Raji (cell line): ENCODE measurements at regions not wholly inside any gene's neighbourhood (a gene's known extent, or its start where the extent isn't known, plus 50 kb on each side); places are given as distances from the start of the nearest gene placed in this dataset.

Source experiments
- POLR2A ChIP-seq: IDR thresholded peaks from 2 replicates; pipeline ENCODE4 v1.6.1; 2011; ENCODE audit warnings: low read depth, low read length, control low read depth; ENCODE audit not compliant: insufficient read depth

DNA sequence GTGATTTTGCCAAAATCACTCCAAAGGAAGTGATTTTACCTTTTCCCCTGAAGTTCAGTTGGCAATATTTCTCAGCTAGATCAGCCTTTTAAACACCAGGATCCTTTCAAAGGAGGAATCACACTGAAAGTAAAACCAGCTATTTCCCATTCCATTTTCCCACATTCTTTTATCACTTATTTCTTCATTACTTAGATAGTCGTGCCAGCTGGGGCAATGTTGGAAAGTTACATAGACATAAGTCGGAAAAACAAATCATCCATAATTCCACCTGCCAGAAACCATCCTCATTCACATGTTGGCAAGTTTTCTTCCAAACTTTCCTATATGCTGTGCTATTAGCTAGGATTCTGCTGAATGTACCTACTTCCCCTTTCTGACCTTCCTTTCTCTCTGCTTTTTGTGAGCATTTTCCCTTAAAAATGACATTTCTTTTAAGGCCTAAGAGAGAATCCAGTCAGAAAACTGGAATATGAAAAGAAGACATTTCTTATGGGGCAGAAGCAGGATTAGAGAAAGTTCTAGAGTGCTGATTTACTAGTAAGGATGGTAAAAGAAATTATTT is 170.0 kb upstream of the STK17B start:
- no peak for TF ChIP-seq POLR2A

DNA sequence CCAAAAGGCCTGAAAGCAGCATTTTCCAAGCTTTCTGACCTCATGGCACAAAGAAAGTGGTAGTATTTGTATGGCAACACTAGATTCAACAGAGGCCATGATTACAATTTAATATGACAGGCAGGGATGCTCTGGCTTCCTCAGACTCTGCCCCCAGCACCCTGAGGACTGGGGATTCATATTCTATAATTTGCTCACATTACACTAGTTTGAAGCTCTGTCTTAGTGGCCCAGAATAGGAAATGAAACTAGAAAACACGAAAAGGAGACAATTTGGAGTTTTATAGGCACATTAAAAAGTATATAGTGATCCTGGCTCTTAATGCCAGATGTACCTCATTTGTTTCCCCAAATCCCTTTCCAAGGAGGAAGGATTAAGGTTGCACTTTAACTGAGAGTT is 173.0 kb upstream of the STK17B start:
- no peak for TF ChIP-seq POLR2A

DNA sequence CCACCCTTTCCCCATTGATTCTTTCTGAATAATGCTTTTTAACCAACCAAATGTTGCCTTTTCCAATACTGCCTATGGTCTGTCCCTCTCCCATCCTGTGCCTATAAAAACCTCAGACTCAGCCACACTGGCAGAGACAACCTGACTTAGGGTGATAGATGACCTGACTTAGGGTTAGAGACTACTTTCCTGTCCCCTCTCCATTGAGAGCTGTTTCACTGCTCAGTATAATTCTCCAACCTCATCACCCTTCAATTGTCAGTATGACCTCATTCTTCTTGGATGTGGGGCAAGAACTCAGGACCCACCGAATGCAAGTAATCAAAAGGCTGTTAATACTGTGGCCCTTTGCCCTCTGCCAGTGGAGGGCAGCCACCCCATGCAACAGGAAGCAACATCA is 182.3 kb upstream of the STK17B start:
- TF ChIP-seq POLR2A: no peak

DNA sequence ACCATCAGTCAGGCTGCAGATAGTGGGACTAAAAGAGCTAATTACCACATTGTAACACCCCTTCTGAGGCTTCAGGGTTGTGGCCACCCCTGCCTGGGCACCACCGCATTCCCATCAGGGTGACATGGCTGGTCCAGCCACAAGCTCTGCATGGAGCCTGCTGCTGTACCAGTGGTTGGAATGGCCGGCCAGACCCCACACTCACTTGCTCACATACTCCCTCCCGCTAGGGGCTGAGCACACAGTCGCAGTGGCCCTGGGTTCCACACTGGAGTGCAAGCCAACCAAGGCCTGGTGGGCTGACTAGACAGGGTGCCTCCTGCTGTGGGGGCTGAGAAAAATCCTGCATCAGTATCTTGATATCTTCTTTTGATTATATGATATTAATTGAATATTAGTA is 182.8 kb upstream of the STK17B start:
- TF ChIP-seq POLR2A: no peak

DNA sequence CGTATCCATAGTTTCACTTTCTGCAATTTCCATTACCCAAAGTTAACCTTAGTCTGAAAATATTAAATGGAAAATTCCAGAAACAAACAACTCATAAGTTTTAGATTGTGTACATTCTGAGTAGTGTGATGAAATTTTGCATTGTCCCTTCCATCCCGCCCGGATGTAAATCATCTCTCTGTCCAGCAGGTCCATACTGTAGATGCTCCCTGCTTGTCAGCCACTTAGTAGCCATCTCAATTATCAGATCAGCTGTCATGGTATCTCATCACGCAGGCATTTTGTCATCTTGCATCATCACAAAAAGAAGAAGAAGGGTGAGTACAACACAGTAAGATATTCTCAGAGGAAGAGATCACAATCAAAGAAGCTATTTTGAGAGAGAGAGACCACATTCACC is 185.0 kb upstream of the STK17B start:
- no peak for TF ChIP-seq POLR2A

DNA sequence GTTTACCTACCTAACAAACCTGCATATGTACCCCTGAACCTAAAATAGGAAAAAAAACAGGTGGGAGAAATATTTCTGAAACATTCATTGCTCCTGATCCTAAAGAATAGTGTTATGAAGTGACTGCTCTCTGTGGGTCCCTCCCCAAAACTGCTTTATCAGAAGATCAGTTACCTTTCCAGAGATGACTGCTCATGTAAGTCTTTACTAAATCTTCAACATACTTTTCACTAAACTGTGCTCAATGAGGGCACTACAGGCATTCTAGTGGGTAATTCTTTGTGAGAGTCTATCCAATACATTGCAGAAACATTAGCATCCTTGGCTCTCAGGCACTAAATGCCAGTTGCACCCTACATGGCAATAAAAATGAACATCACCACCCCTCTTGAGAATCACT is 189.3 kb upstream of the STK17B start:
- TF ChIP-seq POLR2A: no peak

DNA sequence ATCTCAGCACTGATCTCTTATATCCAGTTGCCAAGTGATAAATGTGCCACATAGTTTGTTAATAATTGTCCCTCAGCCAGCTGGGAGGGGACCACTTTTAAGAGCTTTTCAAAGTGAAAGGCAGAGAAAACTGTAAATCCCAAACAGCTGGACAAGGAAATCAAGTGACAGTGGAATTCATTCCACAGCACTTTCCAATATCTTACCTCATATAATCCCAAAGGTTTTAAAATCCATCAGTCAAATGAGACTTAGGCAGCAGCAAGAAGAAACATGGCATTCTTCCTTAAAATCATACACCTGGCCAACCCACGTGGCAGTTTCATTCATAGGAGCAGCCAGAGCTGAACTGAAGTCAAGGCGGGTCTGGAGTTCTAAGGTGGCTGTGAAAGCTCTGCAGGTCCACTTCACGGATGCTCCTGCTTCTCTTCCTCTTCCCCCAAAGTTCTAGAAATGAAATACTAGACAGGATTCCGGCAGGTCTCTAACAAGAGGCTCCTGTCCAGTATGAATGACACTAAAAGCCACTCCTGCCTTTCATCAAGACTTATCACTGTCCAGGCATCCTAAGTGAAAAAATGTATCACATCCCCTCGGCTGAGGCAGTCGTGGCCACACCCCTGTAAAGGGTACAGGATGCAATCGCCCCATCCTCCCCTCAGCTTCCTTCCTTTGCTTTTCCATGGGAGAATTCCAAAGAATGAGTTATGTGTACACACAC is 190.4 kb upstream of the STK17B start:
- TF ChIP-seq POLR2A: no peak

DNA sequence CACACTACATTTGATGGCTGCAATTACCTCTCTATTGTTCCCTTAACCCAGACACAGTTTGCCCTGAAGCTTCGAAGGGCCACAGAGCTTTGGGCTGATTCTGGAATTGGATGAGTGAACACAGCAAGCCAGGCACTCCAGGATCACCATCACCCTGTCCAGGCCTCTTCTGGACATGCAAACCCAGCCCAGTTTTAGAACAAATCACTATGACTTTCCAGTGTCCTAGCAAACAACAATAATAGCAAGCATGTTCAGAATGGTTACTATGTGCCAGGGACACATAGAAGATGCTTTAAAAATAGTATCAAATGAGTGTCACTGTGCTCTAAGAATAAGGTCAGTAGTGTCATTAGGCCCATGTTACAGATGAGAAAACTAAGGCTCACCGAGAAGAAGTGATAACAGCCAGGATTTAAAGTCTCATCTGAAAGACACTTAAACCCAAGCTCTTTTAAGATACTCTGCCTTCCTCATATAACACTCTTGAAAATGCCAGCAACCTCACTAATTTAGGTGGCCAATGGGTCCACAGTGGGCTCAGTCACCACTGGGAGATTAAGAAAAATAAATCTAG is 191.7 kb upstream of the STK17B start:
- no peak for TF ChIP-seq POLR2A

DNA sequence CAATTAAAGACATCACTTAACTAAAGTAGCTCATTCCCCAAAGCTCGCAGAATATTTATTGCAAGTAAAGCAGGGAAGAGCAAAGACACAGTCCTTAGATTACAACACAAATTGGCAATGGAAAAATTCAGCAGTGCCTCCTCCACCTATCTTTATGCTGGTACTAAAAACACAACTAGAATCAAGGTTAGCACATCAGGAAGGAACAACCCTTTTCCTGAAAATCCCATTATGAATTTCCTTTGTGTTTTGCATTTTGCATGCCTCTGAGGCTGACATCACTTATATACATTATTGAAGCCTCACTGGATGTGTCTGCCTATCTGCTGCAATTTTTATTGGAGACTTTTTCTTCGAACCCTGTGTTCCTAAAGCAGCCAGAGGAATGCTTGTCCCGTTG is 193.8 kb upstream of the STK17B start:
- TF ChIP-seq POLR2A: no peak

DNA sequence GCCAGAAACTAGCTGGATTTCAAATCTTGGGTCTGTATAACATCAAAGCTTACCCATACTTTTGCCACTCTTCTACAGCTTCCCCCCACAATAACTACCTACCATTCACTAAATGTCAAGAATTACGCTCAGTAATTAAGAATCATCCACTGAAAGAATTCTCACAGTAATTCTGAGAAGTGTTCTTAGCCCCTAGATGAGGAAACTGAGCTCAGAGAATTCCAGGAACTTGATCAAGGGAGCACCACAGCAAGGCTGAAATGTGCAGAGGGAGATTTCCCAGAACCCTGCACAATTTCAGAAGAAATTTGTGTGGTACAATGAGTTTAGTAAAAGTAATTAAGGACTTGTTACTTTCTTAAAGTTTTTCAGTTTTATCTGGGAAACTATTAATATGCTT is 194.5 kb upstream of the STK17B start:
- TF ChIP-seq POLR2A: no peak

DNA sequence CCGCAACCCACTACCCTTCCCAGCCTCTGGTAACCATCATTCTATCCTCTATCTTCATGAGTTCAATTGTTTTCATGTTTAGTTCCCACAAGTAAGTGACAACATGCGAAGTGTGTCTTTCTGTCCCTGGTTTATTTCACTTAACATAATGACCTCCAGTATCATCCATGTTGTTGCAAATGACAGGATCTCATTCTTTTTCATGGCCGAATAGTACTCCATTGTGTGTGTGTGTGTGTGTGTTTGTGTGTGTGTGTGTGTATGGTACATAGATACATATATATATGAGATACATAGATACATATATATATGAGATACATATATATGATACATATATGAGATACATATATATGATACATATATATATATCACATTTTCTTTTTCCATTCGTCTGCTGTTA is 196.3 kb upstream of the STK17B start:
- no peak for TF ChIP-seq POLR2A

DNA sequence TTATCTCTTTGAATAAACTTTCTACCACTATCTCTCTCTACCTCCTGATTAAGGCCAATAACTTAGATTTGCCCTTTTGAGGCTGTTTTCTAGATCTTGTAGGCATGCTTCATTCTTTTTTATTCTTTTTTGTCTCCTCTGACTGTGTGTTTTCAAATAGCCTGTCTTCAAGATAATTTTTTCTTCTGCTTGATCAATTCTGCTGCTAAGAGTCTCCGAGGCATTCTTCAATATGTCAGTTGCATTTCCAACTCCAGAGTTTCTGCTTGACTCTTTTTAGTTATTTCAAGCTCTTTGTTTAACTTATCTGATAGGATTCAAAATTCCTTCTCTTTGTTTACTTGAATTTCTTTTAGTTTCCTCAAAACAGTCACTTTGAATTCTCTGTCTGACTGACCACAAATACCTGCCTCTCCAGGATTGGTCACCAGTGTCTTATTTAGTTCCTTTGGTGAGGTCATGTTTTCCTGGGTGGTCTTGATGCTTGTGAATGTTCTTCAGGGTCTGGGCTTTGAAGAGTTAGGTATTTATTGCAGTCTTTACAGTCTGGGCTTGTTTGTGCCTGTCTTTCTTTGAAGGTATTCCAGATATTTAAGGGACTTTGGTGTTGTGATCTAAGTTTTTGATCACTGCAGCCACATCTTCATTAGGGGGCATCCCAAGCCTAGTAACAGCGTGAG is 197.3 kb upstream of the STK17B start:
- no peak for TF ChIP-seq POLR2A

DNA sequence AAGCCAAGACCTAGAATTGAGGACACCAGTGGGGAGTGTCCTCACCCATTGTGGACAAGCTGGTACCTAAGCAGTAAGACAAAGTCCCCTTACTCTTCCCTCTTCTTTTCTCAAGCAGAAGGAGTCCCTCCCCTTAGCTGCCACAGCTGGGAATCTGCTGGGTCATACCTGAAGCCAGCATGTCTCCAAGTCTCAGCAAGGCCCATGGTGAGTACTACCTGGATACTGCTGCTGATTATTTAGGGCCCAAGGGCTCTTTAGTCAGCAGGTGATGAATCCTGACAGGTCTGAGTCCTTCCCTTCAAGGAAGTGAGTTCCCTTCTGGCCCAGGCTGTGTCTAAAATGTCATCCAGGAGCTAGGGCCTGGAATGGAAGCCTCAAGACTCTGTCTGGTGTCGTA is 198.6 kb upstream of the STK17B start:
- TF ChIP-seq POLR2A: no peak

DNA sequence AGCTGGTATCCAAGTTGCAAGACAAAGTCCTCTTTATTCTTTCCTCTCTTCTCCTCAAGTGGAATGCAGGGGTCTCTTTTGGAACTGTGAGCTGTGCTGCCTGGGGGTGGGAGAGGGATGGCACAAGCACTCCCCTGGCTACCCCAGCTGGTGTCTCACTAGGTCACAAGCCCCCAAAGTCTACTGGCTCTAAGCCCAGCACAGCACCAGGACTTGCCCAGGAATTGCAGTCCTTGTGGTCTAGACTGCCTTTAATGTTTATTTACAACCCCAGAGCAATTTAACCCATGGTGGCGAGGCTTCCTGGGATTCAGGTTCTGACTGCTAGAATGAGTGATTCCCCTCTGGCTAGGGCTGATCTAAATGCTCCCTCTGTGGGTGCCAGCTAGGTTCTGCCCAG is 199.0 kb upstream of the STK17B start:
- TF ChIP-seq POLR2A: no peak

DNA sequence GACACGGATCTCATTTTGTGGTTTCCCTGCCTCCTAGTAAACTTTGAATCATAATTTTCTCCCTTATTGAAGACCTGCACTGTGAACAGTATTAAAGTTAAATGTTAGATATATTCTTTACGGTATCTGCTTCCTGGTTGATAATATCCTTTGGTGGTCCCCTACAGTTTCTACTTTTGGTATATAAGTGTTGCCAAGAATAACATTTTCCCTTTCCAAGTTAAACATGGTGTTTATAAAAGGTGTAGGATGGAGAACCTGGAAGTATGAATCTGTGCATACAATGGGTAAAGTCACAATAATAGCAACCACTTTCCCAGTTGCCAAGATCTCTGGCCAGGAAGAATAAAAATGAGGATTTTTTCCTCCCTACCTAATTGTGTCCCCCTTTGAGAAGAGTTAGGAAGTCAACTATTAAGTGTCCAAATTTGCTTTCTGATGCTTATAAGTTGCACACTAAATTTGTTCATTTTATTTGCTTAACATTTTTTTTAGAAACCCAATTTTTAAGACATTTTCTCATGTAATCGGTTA is 201.0 kb upstream of the STK17B start:
- no peak for TF ChIP-seq POLR2A
